Uterus (tissue), 3 donors: ENCODE measurements at regions not wholly inside any gene's neighbourhood (a gene's known extent, or its start where the extent isn't known, plus 50 kb on each side); places are given as distances from the start of the nearest gene placed in this dataset.

Source experiments
- DNase-seq, 2 donors: peaks; one replicate each; pipeline ENCODE4 v3.0.0-alpha.2; 2019 to 2020
- H3K27ac ChIP-seq, 2 donors: fragments of 200-600 bp; sonication (generic); 1 replicate in 1 of 2; 2 replicates in 1 of 2; pipeline ENCODE4 v1.5.1; 2016 to 2018
- H3K27me3 ChIP-seq, 2 donors: fragments of 200-600 bp; sonication (generic); one replicate each; pipeline ENCODE4 v1.5.1; 2018 to 2019; ENCODE audit warnings: control low read depth in 1 of 2
- H3K36me3 ChIP-seq, 2 donors: fragments of 200-600 bp; sonication (generic); one replicate each; pipeline ENCODE4 v1.5.1; 2019; ENCODE audit warnings: control low read depth in 1 of 2
- H3K4me1 ChIP-seq, 2 donors: fragments of 200-600 bp; sonication (generic); one replicate each; pipeline ENCODE4 v1.5.1; 2018 to 2019; ENCODE audit warnings: control low read depth in 1 of 2
- H3K4me3 ChIP-seq, 2 donors: fragments of 200-600 bp; sonication (generic); 1 replicate in 1 of 2; 2 replicates in 1 of 2; pipeline ENCODE4 v1.5.1; 2018 to 2019; ENCODE audit warnings: mild to moderate bottlenecking in 1 of 2
- H3K9me3 ChIP-seq, 2 donors: fragments of 200-600 bp; sonication (generic); one replicate each; pipeline ENCODE4 v1.5.1; 2019; ENCODE audit warnings: control low read depth in 1 of 2
- CTCF ChIP-seq, 4 experiments: fragments of 200-600 bp in 2 of 4; fragments of 450-650 bp in 2 of 4; sonication (generic) in 2 of 4; IDR thresholded peaks; one replicate each; pipeline ENCODE4 v1.5.1; 2016 to 2019; ENCODE audit warnings: antibody characterized with exemption in 4 of 4, mild to moderate bottlenecking in 2 of 4, moderate library complexity in 1 of 4
- POLR2A ChIP-seq, 2 donors: fragments of 450-650 bp; IDR thresholded peaks; one replicate each; pipeline ENCODE4 v1.6.1; 2016; ENCODE audit warnings: antibody characterized with exemption in 2 of 2, mild to moderate bottlenecking in 1 of 2, moderate library complexity in 1 of 2
- intact Hi-C: fragments of 100-400 bp; cut with DNase I; formaldehyde crosslinking; loops from one replicate; pipeline ENCODE4 v1.15.1; 2023; ENCODE audit warnings: low total_unique reads
- donor health status: DM: yes; HTN: yes; CAD: no.

GRCh38 chr13:74299721-74300120 lies 165.5 kb upstream of the KLF12 start:
- H3K4me3 ChIP-seq, result no peak overlapping the region
- no peak for DNase-seq
- peaks cover 0 to 4% of the 10 kb centered on the region in 2 donors for H3K4me1 ChIP-seq
- H3K36me3 ChIP-seq, result no peaks in the 10 kb centered on the region
- intact Hi-C loops, result no loop called here
- H3K27me3 ChIP-seq, result no peaks in the 10 kb centered on the region
- no peaks in the 10 kb centered on the region for H3K9me3 ChIP-seq
- no peak for TF ChIP-seq POLR2A (IDR thresholded peaks at IDR 0.05)
- no peak for TF ChIP-seq CTCF (IDR thresholded peaks at IDR 0.05)
- no peak overlapping the region for H3K27ac ChIP-seq

- H3K4me1 ChIP-seq, result peaks cover 0 to 4% of the 10 kb centered on the region in 2 donors
- no peak overlapping the region for H3K27ac ChIP-seq
- intact Hi-C loops, result no loop called here
- no peaks in the 10 kb centered on the region for H3K36me3 ChIP-seq
- TF ChIP-seq POLR2A (IDR thresholded peaks at IDR 0.05), result no peak
- TF ChIP-seq CTCF (IDR thresholded peaks at IDR 0.05), result no peak
- H3K9me3 ChIP-seq, result no peaks in the 10 kb centered on the region
- DNase-seq, result no peak
- H3K4me3 ChIP-seq, result no peak overlapping the region
- no peaks in the 10 kb centered on the region for H3K27me3 ChIP-seq
Observed at GRCh38 chr13:74298923-74299322, 164.7 kb upstream of the KLF12 start.

GRCh38 chr13:74289861-74290773 lies 155.9 kb upstream of the KLF12 start:
- peak; percentile 16 to 40 for DNase-seq
- Histone ChIP-seq H3K9me3 (no peaks in the 10 kb centered on the region), H3K27ac (peak overlapping the region; percentile 10 to 13), H3K4me3 (no peak overlapping the region), H3K27me3 (no peaks in the 10 kb centered on the region), H3K36me3 (no peaks in the 10 kb centered on the region), H3K4me1 (no peaks in the 10 kb centered on the region)
- intact Hi-C loops, result no loop called here
- TF ChIP-seq CTCF (IDR thresholded peaks at IDR 0.05) (no peak), POLR2A (IDR thresholded peaks at IDR 0.05) (no peak)

GRCh38 chr13:74289107-74289506 lies 154.9 kb upstream of the KLF12 start:
- Histone ChIP-seq H3K27me3 (no peaks in the 10 kb centered on the region), H3K4me1 (no peaks in the 10 kb centered on the region), H3K4me3 (no peak overlapping the region), H3K9me3 (no peaks in the 10 kb centered on the region), H3K27ac (no peak overlapping the region), H3K36me3 (no peaks in the 10 kb centered on the region)
- intact Hi-C loops, result no loop called here
- TF ChIP-seq POLR2A (IDR thresholded peaks at IDR 0.05) (no peak), CTCF (IDR thresholded peaks at IDR 0.05) (no peak)
- DNase-seq, result no peak

GRCh38 chr13:74288361-74288911 lies 154.2 kb upstream of the KLF12 start:
- H3K27me3 ChIP-seq, result no peaks in the 10 kb centered on the region
- intact Hi-C loops, result no loop called here
- H3K9me3 ChIP-seq, result no peaks in the 10 kb centered on the region
- peak in 1 of 2 donors; percentile 25 for DNase-seq
- TF ChIP-seq POLR2A (IDR thresholded peaks at IDR 0.05) (no peak), CTCF (IDR thresholded peaks at IDR 0.05) (no peak)
- no peak overlapping the region for H3K4me3 ChIP-seq
- peak overlapping the region in 1 of 2 donors; percentile 1 for H3K27ac ChIP-seq
- no peaks in the 10 kb centered on the region for H3K4me1 ChIP-seq
- H3K36me3 ChIP-seq, result no peaks in the 10 kb centered on the region
